ENCODE measurements at regions not wholly inside any gene's neighbourhood (a gene's known extent, or its start where the extent isn't known, plus 50 kb on each side); places are given as distances from the start of the nearest gene placed in this dataset.

- no peak overlapping the region for H3K4me3 ChIP-seq (ENCODE audit: low read depth, low read length)
- peaks cover 22% of the 10 kb centered on the region; the same call in 1 of the 2 replicates for H3K27me3 ChIP-seq (ENCODE audit: insufficient read depth, low read length)
- H3K36me3 ChIP-seq (ENCODE audit: insufficient read depth, low read length), result no peaks in the 10 kb centered on the region
- H3K79me2 ChIP-seq (ENCODE audit: control insufficient read depth, insufficient read depth, low read length, unreplicated experiment), result no peaks in the 10 kb centered on the region
- no peak overlapping the region for H3K27ac ChIP-seq (ENCODE audit: low read depth, low read length)
- no peaks in the 10 kb centered on the region for H3K4me1 ChIP-seq (ENCODE audit: control insufficient read depth, insufficient read depth, low read length, unreplicated experiment)
- H2AFZ ChIP-seq (ENCODE audit: low read length, unreplicated experiment), result no peak overlapping the region
These were observed 650.0 kb downstream of the DIAPH3 start for GRCh38 chr13:59513686-59514085.

GRCh38 chr13:59514316-59514715 lies 649.4 kb downstream of the DIAPH3 start:
- Histone ChIP-seq H3K27ac (ENCODE audit: low read depth, low read length) (no peak overlapping the region), H3K4me1 (ENCODE audit: control insufficient read depth, insufficient read depth, low read length, unreplicated experiment) (no peaks in the 10 kb centered on the region), H3K79me2 (ENCODE audit: control insufficient read depth, insufficient read depth, low read length, unreplicated experiment) (no peaks in the 10 kb centered on the region), H3K36me3 (ENCODE audit: insufficient read depth, low read length) (no peaks in the 10 kb centered on the region), H3K4me3 (ENCODE audit: low read depth, low read length) (no peak overlapping the region), H3K27me3 (ENCODE audit: insufficient read depth, low read length) (peaks cover 27% of the 10 kb centered on the region; the same call in 1 of the 2 replicates), H2AFZ (ENCODE audit: low read length, unreplicated experiment) (no peak overlapping the region)

- Histone ChIP-seq H3K27me3 (ENCODE audit: insufficient read depth, low read length) (peaks cover 12% of the 10 kb centered on the region; the same call in 1 of the 2 replicates), H2AFZ (ENCODE audit: low read length, unreplicated experiment) (no peak overlapping the region), H3K79me2 (ENCODE audit: control insufficient read depth, insufficient read depth, low read length, unreplicated experiment) (no peaks in the 10 kb centered on the region), H3K4me1 (ENCODE audit: control insufficient read depth, insufficient read depth, low read length, unreplicated experiment) (no peaks in the 10 kb centered on the region), H3K4me3 (ENCODE audit: low read depth, low read length) (no peak overlapping the region), H3K36me3 (ENCODE audit: insufficient read depth, low read length) (no peaks in the 10 kb centered on the region), H3K27ac (ENCODE audit: low read depth, low read length) (no peak overlapping the region)
These were observed 643.9 kb downstream of the DIAPH3 start for GRCh38 chr13:59519819-59520218.

GRCh38 chr13:59521549-59521948 lies 642.2 kb downstream of the DIAPH3 start:
- no peak overlapping the region for H2AFZ ChIP-seq (ENCODE audit: low read length, unreplicated experiment)
- H3K27ac ChIP-seq (ENCODE audit: low read depth, low read length), result no peak overlapping the region

GRCh38 chr13:59522652-59523051 lies 641.1 kb downstream of the DIAPH3 start:
- no peak overlapping the region for H3K4me3 ChIP-seq (ENCODE audit: low read depth, low read length)
- H3K4me1 ChIP-seq (ENCODE audit: control insufficient read depth, insufficient read depth, low read length, unreplicated experiment), result no peaks in the 10 kb centered on the region
- H3K27ac ChIP-seq (ENCODE audit: low read depth, low read length), result no peak overlapping the region
- H3K27me3 ChIP-seq (ENCODE audit: insufficient read depth, low read length), result peaks cover 12% of the 10 kb centered on the region; the same call in 1 of the 2 replicates
- no peak overlapping the region for H2AFZ ChIP-seq (ENCODE audit: low read length, unreplicated experiment)
- no peaks in the 10 kb centered on the region for H3K36me3 ChIP-seq (ENCODE audit: insufficient read depth, low read length)
- no peaks in the 10 kb centered on the region for H3K79me2 ChIP-seq (ENCODE audit: control insufficient read depth, insufficient read depth, low read length, unreplicated experiment)

More at GRCh38 chr13:59521549-59521948, 642.2 kb downstream of the DIAPH3 start:
- Histone ChIP-seq H3K4me3 (ENCODE audit: low read depth, low read length) (no peak overlapping the region), H3K79me2 (ENCODE audit: control insufficient read depth, insufficient read depth, low read length, unreplicated experiment) (no peaks in the 10 kb centered on the region), H3K36me3 (ENCODE audit: insufficient read depth, low read length) (no peaks in the 10 kb centered on the region), H3K4me1 (ENCODE audit: control insufficient read depth, insufficient read depth, low read length, unreplicated experiment) (no peaks in the 10 kb centered on the region), H3K27me3 (ENCODE audit: insufficient read depth, low read length) (peaks cover 12% of the 10 kb centered on the region; the same call in 1 of the 2 replicates)

GRCh38 chr13:59527500-59527899 lies 636.2 kb downstream of the DIAPH3 start:
- Histone ChIP-seq H3K27ac (ENCODE audit: low read depth, low read length) (no peak overlapping the region), H3K27me3 (ENCODE audit: insufficient read depth, low read length) (no peaks in the 10 kb centered on the region), H3K4me3 (ENCODE audit: low read depth, low read length) (no peak overlapping the region), H2AFZ (ENCODE audit: low read length, unreplicated experiment) (no peak overlapping the region), H3K79me2 (ENCODE audit: control insufficient read depth, insufficient read depth, low read length, unreplicated experiment) (no peaks in the 10 kb centered on the region), H3K36me3 (ENCODE audit: insufficient read depth, low read length) (no peaks in the 10 kb centered on the region), H3K4me1 (ENCODE audit: control insufficient read depth, insufficient read depth, low read length, unreplicated experiment) (peaks cover 9% of the 10 kb centered on the region)

GRCh38 chr13:59531571-59532091 lies 632.1 kb downstream of the DIAPH3 start:
- no peak overlapping the region for H2AFZ ChIP-seq (ENCODE audit: low read length, unreplicated experiment)
- H3K4me1 ChIP-seq (ENCODE audit: control insufficient read depth, insufficient read depth, low read length, unreplicated experiment), result peaks cover 20% of the 10 kb centered on the region
- 0 out of 2 replicates have a peak, but pooled peaks cover 5% of the 10 kb centered on the region for H3K27me3 ChIP-seq (ENCODE audit: insufficient read depth, low read length)
- no peaks in the 10 kb centered on the region for H3K79me2 ChIP-seq (ENCODE audit: control insufficient read depth, insufficient read depth, low read length, unreplicated experiment)
- H3K4me3 ChIP-seq (ENCODE audit: low read depth, low read length), result no peak overlapping the region
- H3K27ac ChIP-seq (ENCODE audit: low read depth, low read length), result no peak overlapping the region
- H3K36me3 ChIP-seq (ENCODE audit: insufficient read depth, low read length), result no peaks in the 10 kb centered on the region

- H3K27me3 ChIP-seq (ENCODE audit: insufficient read depth, low read length), result 0 out of 2 replicates have a peak, but pooled peaks cover 5% of the 10 kb centered on the region
- peaks cover 20% of the 10 kb centered on the region for H3K4me1 ChIP-seq (ENCODE audit: control insufficient read depth, insufficient read depth, low read length, unreplicated experiment)
- H3K27ac ChIP-seq (ENCODE audit: low read depth, low read length), result no peak overlapping the region
- H3K36me3 ChIP-seq (ENCODE audit: insufficient read depth, low read length), result no peaks in the 10 kb centered on the region
- no peak overlapping the region for H2AFZ ChIP-seq (ENCODE audit: low read length, unreplicated experiment)
- no peak overlapping the region for H3K4me3 ChIP-seq (ENCODE audit: low read depth, low read length)
- no peaks in the 10 kb centered on the region for H3K79me2 ChIP-seq (ENCODE audit: control insufficient read depth, insufficient read depth, low read length, unreplicated experiment)
These were observed 631.3 kb downstream of the DIAPH3 start for GRCh38 chr13:59532405-59532804.

- H3K79me2 ChIP-seq (ENCODE audit: control insufficient read depth, insufficient read depth, low read length, unreplicated experiment), result no peaks in the 10 kb centered on the region
- H2AFZ ChIP-seq (ENCODE audit: low read length, unreplicated experiment), result no peak overlapping the region
- H3K4me3 ChIP-seq (ENCODE audit: low read depth, low read length), result no peak overlapping the region
- H3K4me1 ChIP-seq (ENCODE audit: control insufficient read depth, insufficient read depth, low read length, unreplicated experiment), result peaks cover 20% of the 10 kb centered on the region
- H3K27me3 ChIP-seq (ENCODE audit: insufficient read depth, low read length), result 0 out of 2 replicates have a peak, but pooled peaks cover 5% of the 10 kb centered on the region
- no peaks in the 10 kb centered on the region for H3K36me3 ChIP-seq (ENCODE audit: insufficient read depth, low read length)
- no peak overlapping the region for H3K27ac ChIP-seq (ENCODE audit: low read depth, low read length)
These were observed 629.9 kb downstream of the DIAPH3 start for GRCh38 chr13:59533561-59534555.

- no peaks in the 10 kb centered on the region for H3K79me2 ChIP-seq (ENCODE audit: control insufficient read depth, insufficient read depth, low read length, unreplicated experiment)
- no peak overlapping the region for H3K4me3 ChIP-seq (ENCODE audit: low read depth, low read length)
These were observed 628.9 kb downstream of the DIAPH3 start for GRCh38 chr13:59534806-59535205.

More at GRCh38 chr13:59534806-59535205, 628.9 kb downstream of the DIAPH3 start:
- peaks cover 20% of the 10 kb centered on the region for H3K4me1 ChIP-seq (ENCODE audit: control insufficient read depth, insufficient read depth, low read length, unreplicated experiment)
- H3K36me3 ChIP-seq (ENCODE audit: insufficient read depth, low read length), result no peaks in the 10 kb centered on the region
- H3K27ac ChIP-seq (ENCODE audit: low read depth, low read length), result no peak overlapping the region
- 0 out of 2 replicates have a peak, but pooled peaks cover 5% of the 10 kb centered on the region for H3K27me3 ChIP-seq (ENCODE audit: insufficient read depth, low read length)
- no peak overlapping the region for H2AFZ ChIP-seq (ENCODE audit: low read length, unreplicated experiment)
